ENCODE measurements at regions not wholly inside any gene's neighbourhood (a gene's known extent, or its start where the extent isn't known, plus 50 kb on each side); places are given as distances from the start of the nearest gene placed in this dataset.
A peak's percentile ranks its signal among the peaks of the same experiment; 100 is the strongest.

DNA sequence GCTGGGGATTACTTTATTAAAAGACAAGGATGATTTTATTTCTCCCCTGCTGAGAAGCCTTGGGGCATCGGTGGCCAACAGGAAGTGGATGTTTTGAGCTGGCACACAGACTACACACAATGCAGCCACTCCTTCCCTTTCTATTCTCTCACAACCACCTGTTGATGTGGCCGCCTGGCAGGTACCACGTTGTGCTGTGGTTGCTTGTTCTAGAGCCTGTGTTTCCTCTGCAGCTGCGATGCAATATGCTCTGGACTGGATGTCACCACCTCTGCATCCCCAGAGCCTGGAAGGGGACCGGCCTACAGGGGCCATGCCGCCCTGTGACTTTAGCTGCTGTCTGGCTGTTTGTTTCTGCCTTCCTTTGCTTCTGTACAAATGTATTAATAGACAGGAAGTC lies 195.7 kb upstream of the CELF2 start:
- no peak for DNase-seq

DNA sequence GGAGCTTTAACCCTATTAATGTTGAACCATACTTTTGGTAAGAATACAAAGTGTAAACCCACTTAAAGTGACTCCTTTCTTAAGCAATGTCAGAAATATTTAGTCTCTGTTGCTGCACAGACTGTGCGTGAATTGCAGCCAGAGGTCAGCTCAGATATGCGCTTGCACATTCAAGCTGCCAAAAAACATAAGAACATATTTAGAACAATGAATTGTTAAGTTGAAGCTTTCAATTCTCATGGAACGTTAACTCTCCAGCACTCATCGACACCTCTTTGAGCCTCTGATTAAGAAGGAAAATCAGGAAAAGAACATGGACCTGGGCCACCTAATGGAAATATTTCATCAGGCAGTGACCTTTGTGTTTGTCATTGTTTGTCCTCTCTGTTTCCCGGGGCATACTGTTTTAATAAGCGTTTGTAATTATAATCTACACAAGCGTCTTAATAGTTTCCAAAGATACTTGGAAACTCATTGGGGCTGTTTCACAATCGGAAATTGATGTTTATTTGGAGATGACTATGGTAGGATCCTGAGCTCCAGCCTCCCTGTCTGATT lies 193.0 kb upstream of the CELF2 start:
- DNase-seq = no peak

DNA sequence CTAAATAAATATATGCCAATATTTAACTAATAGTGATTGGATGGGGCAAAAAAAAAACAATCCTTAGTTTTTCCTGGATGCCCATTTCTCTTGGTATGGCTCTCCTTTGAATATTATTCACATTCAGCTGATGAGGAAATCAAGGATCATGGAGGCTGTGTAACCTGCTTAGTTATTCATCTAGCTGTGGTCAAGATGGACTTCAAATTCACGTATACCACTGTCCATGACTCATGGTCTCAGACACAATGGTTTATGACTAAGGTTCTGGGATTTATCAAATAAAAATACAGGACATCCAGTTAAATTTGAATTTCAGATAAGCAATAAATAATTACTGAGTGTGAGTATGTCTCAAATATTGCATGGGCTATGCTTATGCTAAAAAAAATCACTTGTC lies 191.5 kb upstream of the CELF2 start:
- no peak for DNase-seq

DNA sequence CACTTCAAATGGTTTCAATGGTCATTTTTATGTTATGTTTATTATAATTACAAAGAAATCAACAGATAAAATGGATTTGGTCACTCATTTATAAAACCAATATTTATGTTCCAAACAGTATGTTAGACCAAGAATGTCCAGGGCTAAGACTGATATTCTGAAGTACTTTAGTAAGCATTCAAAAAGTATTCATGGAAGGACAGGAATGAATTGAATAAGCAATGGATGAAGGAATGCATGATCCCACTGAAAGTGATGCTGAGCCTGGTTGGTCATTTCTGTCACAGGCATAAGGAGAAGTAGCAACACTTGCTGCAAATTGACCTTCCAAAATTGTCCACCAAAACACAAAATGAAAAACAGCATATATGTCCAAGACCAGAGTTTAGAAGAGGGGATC lies 189.0 kb upstream of the CELF2 start:
- no peak for DNase-seq

DNA sequence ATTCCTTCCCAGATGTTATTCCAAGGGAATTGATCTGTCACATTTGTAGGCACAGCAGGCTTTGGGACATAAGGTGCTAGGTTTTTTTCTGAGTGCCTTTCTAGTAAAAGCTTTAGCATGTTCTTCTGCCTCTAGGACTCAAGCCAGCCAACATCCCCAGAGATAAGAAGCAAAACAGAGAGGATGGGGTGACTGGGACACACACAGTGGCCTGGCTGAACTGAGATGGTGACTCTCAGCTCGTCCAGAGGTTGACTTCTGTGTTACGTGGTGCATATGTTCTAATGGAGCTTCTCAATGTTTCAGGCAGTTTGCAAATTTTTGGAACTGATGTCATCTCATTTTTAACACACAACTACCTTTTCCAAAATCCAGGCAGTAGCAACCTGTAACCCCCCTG lies 188.1 kb upstream of the CELF2 start:
- no peak for DNase-seq

DNA sequence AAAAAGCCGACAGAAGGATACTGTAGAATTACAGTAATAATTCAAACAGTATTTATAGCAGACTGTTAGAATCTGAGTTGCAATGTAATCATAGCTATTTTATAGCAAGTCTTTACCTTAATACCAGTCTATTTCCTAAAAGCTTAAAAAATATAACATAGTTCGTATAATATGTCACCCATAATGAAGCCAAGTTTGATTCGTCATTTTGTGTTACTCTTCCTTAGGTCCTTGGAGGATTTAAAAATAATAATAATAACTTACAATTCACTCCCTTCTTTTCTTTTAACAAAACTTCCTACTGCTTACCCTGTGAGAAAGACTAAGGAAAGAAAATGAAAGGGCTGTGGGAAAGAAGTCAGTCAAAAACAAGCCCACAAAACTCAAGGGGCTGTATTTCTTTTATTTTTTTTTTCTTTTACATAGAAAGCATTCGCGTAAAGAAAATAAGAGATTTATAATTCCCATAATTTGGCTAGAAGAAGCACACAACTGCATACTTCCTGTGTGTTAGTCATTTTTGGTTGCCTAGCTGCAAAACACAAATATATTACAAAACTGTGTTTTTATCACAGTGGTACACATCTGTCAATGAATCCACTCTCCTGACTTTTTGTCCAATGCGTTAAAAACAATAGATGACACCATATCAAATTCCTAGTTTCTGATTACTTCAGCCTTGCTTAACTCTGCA lies 187.2 kb upstream of the CELF2 start:
- DNase-seq = no peak

DNA sequence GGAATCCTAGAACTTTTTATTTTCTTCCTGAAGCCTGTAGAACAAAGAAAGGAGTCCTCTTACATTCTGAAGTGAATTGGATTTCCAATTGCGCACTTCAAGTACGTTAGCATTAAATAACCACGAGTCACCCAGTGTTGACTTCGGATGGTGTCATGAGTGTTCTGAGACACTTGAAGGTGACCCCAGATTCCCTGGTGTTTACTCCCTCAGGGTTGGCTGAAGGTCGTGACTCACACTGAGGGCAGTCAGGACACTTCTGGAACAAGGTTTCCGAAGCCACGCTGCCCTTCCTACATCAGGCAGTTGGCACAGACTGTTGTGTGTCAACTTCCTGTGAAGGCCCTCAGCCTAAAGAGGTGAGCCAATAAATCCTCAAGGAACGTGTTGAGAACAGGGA lies 186.6 kb upstream of the CELF2 start:
- DNase-seq = no peak

DNA sequence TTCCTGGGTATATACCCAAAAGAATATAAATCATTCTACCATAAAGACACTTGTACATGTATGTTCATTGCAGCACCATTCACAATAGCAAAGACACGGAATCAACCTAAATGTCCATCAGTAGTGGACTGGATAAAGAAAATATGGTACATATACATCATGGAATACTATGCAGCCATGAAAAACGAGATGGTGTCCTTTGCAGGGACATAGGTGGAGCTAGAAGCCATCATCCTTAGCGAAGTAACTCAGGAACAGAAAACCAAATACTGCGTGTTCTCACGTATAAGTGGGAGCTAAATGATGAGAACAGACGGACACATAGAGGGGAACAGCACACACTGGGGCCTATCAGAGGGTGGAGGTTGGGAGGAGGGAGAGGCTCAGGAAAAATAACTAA lies 183.7 kb upstream of the CELF2 start:
- no peak for DNase-seq

DNA sequence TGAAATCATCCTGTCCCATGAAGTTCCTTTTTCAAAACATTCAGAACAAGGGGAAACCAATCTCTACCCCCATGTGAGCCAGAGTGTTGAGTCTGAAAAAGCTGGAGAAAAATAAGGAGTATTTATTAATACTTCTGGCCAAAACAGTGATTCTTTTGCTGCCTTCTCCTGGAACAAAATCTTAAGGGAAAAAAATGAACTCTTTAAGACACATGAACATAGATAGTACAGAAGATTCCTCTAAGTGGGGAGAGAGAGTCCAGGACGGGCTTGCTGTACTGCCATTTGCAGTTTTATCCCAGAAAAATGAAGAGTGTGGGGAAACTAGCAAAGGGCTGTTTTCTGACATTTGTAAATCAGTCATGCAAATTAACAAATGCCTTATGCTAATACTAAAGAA lies 173.4 kb upstream of the CELF2 start:
- DNase-seq = no peak

DNA sequence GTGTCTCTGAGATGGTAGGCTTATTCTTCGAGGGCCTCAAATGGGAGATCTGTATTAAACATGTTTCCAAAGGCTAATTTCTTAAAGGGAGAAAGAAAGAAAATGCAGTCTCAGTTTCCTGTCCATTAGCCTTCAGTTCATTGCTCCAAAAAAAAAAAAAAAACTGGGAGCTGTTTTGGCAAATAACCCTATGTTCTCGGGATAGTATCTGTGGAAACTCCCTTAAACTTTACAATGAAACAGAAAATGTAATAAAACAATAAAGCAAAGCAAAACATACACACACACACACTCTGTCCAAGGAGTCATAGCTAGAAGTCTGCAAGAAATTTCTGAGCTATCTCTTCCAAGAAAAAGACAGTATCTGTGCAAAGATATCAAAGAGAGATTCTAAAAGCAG lies 172.5 kb upstream of the CELF2 start:
- DNase-seq = no peak

DNA sequence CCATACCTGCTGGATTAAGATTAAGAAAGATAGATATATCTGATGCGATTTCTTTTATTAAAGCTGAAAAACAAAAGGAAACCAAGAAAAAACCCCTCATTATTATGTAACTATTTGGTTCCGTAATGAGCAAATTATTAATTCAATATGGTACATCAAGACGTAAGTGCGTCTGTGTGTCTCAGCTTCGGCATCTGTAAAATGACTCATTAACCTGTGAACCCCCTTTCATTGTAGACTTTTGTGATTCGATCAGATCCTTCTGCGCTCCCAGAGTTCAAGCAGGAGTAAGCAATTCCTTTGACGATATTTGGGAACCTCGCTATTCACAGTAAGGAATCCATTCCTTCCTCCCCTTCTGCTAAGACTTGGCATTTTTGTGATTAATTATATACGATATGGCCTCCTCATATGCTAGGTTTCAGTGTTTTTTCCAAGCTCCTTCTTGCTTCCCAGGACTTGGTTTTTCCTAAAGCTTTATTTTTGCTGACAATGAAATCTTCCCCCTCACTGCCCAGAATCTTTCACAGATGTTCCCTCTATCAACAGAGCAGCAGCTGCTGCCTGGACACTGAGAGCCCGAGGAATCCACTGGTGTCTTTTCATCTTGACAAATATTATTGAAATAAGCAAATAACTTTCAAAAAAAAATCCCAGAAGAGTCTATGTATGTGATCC lies 171.7 kb upstream of the CELF2 start:
- no peak for DNase-seq

DNA sequence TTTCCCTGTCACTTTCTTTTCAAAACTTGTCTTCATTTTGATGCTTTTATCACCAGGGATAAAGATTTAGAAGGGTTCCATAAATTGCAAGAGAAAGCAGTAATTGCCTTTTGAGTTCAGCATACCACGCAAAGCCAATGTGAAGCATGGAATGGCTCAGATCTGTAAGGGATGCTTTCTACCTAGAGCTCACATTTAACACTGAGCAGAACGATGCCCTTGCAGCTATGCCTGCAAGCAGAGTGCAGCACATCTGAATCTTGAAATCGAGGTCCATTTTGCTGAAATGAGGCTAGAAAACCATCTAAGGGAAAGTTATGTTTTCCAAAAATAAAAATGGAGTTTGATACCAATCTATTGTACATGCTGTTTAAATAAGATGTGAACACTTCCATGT lies 171.2 kb upstream of the CELF2 start:
- DNase-seq = no peak

DNA sequence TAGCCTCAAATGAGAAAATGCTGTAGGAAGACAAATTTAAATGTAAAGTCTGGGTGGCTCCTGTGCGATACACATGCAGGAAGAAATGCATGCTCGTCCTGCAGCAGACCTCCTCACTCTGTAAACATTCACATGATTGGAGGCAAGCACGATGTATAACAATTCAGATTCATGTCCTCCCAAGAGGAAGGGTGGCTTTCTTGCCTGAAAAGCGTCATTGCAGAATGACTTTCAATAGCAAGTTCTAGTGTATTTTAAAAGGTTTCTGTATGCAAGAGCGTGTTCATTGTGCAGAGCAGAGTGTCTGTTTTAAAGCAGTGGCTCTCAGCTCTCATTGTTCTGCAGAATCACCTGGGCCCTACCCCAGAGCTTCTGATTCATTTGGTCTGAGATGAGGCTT lies 170.3 kb upstream of the CELF2 start:
- DNase-seq = no peak

DNA sequence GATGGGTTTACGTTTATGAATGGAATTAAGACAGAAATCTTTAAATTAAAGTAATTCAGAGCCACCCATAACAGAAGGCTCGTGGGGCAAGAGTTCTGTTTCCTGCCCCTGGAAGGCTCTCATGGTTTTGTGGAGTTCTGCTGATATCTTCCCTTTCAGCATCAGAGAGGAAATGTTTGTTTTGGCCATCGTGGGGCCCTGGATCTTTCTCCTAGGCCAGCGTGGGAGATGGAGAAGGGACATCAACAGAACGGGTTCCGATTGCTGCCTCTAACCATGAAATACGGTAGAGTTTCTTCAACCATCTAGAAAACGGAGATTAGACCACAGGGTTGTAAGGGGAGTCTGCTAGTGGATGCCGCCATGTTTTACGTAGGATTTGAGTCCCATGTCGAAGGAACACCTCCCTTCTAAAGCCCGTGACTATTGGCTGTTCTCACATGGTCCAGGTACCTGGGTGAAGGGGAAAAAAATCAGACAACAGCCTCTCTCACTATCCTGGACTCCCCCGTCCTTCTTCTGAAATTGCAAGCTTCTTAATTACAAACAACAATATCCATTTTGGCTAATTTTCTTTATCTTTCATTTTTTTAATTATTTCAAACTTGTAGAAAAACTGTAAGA lies 169.1 kb upstream of the CELF2 start:
- DNase-seq = no peak

DNA sequence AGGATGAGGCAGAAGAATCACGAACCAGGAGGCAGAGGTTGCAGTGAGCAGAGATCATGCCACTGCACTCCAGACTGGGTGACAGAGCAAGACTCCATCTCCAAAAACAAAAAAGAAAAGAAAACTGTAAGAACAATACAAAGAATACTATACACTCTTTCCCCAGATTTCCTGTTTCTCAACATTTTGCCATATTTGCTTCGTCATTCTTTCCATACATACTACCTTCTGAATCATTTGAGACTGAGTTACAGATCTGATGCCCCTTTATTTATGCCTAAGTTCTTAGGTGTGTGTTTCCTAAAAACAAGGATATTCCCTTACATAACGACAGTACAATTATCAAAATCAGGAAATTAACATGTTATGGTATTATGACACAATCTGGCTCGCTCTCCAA lies 168.4 kb upstream of the CELF2 start:
- DNase-seq = no peak

DNA sequence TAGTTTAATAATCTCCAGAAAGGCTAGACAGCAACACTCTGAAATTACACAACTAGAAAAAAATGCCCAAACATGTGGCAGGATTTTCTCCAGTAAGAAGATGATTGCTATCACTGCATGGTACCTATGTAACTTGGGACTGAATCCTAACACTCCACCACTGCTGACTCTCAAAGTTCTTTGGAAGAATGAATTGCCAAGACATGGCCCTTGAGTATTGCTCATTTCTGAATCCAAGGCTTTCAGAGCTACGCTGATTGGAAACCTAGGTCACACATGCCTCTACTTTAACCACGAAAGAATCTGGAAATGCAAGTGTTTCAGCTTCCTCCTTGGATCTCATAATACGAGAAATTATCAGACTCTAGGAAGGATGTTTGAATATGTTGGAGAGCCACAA lies 167.5 kb upstream of the CELF2 start:
- no peak for DNase-seq

DNA sequence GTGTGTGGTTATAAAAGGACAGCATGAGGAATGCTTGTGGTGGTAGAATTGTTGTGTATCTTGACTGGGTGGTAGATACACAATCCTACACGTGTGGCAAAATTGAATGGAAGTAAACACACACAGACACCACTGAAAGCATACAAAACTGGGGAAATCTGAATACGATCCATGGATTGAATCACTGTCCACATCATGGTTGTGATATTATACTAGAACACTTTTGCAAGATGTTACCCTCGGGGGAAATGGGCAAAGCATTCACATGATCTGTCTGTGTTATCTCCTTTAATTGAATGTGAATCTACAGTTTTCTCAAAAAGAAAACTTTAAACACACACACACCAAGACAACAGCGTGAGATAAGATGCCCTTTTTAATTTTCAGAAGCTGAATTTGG lies 165.2 kb upstream of the CELF2 start:
- DNase-seq = no peak

DNA sequence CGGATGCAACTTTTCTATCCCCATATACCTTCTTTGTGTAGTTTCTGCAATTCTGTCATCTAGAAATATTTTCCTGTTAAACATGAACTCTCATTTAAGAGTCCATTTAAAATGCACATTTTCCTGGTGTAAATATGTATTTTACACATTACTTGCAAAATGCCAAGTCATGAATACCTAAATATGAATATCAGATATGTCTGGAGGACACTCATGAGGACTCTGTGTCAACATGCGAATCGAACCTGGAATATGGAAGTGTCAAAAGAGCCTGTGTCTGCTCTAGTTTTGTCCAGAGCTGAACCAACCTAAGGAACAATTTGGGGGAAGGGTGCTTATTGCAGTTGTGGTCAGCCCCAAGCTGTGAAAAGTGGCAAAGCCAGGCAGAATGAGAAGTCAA lies 163.7 kb upstream of the CELF2 start:
- no peak for DNase-seq

DNA sequence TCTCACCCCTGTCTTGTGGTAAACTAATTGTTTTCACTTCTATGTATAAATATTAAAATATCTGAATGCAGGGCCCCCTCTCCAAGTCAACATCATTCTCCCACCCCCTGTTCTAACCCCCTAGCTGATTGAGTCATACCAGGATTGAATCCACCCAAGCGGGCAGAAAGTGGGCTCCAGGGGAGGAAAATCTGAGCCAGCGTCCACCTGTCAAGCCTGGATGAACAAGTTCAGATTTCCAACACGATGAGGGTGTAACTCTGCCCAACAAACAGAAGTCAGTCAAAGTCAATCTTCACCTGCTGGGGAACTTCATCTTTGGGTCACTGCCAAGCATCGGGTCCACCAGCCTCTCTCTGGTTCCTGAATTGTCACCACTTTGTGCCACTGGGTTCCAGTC lies 162.9 kb upstream of the CELF2 start:
- DNase-seq = no peak

DNA sequence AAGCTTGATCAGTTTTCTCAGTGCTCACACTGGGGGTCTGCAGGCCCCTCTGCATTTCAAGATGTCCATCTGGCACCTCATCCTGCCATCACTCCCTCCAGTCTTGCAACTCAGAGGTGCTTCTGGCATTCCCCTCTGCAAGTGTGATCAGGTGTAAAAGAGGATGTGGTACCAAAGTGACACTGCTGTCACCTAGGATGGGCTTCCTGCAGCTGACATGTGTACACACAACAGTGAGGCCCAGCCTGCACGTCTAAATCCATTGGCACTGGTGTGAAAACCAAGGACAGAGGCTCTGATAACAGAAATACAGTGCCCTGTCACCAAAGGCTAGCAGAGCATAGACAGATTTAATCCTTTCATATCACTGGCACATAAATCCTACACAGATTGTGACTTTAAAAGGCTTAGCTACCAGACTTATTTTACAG lies 162.5 kb upstream of the CELF2 start:
- no peak for DNase-seq

DNA sequence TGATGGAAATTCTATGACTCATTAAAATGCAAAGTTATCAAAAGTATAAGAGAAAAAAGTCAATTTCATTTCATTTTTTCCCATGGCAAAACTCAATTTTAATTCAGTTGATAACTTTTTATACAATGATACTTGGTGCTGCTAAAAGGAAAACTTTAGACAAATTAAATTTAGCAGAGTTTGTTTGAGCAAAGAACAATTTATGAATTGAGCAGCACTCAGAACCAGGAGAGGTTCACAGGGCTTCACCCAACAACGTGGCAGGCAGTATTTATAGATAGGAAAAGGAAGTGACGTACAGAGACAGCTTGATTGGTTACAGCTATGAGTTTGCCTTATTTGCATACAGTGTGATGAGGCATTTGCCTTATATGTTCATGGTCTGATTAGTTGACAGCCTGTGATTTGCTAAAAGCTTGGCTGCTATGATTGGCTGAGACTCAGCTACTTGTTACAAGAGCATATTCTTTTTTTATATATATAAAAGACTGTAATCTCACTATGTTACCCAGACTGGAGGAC lies 157.2 kb upstream of the CELF2 start:
- DNase-seq = no peak

DNA sequence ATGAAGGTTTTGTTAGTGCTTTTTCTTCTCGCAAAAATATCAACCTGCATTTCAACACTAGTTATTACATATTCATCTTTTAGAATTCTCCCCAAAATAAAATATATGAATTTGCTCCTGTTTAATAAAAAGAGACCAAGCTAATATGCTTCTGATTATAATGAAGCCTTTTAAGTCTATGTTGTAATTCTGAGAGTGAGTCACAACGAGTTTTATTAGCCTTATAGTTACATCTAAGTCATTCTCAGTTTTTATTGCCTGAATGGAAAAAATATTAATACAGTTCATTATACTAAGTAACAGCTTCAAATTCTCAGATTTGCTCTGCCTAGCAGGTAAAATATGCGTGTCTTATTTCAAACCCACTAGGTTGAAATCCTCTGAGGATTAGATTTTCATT lies 152.4 kb upstream of the CELF2 start:
- no peak for DNase-seq

DNA sequence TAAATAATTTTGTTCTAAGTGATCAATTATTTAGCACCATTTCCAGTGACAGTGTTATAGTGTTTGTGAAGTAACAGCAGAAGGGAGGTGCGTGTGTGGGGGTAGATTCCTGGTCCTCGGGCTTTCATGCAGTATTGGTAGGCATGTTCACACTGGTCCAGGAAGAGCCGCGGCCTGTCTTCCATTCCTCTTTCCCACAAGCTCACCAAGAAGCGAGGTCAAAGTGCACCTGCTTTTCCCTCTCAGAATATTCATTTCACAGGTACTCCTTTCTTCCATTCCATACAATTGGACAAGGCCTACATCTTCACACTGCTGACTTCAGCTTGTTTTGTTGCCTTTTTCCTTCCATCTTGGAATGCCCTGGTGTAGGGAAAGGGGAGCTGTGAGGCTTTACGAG lies 151.8 kb upstream of the CELF2 start:
- no peak for DNase-seq

DNA sequence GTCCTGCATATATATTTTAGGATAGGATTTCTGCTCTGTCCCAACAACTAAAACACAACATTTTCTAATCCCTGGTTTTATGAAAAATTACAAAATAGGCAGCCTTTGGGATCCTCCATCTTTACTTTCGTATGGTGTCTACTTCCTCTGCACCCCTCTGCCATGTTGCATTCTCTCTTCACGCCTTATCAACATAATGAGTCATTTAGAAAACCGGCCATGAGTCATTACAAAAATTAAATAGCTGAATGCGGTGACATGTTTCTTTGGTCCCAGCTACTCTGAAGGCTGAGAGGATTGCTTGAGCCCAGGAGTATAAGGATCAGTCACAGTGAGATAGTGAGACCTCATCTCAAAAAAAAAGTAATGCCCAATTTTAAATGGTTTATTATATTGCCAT lies 148.1 kb upstream of the CELF2 start:
- DNase-seq = peak; percentile 78
